ENCODE measurements at regions not wholly inside any gene's neighbourhood (a gene's known extent, or its start where the extent isn't known, plus 50 kb on each side); places are given as distances from the start of the nearest gene placed in this dataset.

GRCh38 chr12:127245437-127245836, 1021.5 kb upstream of the TMEM132C start:
- H3K36me3 ChIP-seq, result no peaks in the 10 kb centered on the region
- H3K9me3 ChIP-seq, result no peaks in the 10 kb centered on the region
- no peaks in the 10 kb centered on the region for H3K27me3 ChIP-seq
- no peak for DNase-seq
- TF ChIP-seq, protein P1, sequence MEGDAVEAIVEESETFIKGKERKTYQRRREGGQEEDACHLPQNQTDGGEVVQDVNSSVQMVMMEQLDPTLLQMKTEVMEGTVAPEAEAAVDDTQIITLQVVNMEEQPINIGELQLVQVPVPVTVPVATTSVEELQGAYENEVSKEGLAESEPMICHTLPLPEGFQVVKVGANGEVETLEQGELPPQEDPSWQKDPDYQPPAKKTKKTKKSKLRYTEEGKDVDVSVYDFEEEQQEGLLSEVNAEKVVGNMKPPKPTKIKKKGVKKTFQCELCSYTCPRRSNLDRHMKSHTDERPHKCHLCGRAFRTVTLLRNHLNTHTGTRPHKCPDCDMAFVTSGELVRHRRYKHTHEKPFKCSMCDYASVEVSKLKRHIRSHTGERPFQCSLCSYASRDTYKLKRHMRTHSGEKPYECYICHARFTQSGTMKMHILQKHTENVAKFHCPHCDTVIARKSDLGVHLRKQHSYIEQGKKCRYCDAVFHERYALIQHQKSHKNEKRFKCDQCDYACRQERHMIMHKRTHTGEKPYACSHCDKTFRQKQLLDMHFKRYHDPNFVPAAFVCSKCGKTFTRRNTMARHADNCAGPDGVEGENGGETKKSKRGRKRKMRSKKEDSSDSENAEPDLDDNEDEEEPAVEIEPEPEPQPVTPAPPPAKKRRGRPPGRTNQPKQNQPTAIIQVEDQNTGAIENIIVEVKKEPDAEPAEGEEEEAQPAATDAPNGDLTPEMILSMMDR (IDR thresholded peaks at IDR 0.05), result no peak
- no peak for TF ChIP-seq POLR2A (IDR thresholded peaks at IDR 0.05)
- H3K27ac ChIP-seq, result no peak overlapping the region
- H3K4me3 ChIP-seq, result no peak overlapping the region
- H3K4me1 ChIP-seq, result no peaks in the 10 kb centered on the region

DNA sequence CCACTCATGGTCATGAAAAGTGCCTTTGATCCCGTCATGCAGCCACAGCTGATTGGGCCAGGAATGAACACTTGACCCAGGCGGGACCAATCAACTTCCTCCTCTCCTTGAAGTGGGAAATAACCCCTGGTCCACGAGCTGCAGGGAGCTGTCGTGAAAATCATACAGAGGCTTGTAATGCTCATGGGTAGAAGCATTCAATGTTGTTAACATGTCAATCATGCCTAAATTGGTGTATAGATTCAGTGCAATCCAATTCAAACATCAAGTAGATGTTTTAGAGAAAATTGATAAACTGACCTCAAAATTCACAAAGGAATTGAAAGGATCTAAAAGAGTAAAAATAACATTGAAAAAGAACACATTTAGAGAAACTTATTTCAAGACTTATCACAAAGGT, 1019.0 kb upstream of the TMEM132C start:
- DNase-seq, result no peak
- H3K9me3 ChIP-seq, result no peaks in the 10 kb centered on the region
- no peak overlapping the region for H3K27ac ChIP-seq
- no peak overlapping the region for H3K4me3 ChIP-seq
- H3K36me3 ChIP-seq, result no peaks in the 10 kb centered on the region
- H3K27me3 ChIP-seq, result no peaks in the 10 kb centered on the region
- TF ChIP-seq POLR2A (IDR thresholded peaks at IDR 0.05), result no peak
- TF ChIP-seq, protein P1 (IDR thresholded peaks at IDR 0.05), result no peak
- H3K4me1 ChIP-seq, result no peaks in the 10 kb centered on the region

DNA sequence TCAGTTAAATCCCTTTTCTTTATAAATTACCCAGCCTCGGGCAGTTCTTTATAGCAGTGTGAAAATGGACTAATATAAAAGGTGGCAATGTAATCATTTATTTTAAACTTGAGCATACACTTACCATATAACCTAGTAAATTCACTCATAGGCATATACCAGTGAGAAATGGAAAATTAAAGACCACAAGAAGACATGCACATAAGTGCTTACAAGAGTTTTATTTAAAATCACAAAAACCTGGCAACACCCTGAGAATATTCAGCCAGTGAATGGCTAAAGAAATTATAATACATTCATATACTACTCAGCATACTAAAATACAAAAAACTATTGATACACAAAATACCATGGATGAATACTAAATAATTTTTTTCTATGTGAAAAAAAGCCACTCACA, 1017.5 kb upstream of the TMEM132C start:
- H3K9me3 ChIP-seq, result no peaks in the 10 kb centered on the region
- TF ChIP-seq, protein P1 (IDR thresholded peaks at IDR 0.05), result no peak
- no peak for TF ChIP-seq POLR2A (IDR thresholded peaks at IDR 0.05)
- H3K27me3 ChIP-seq, result no peaks in the 10 kb centered on the region
- no peak overlapping the region for H3K4me3 ChIP-seq
- no peak overlapping the region for H3K27ac ChIP-seq
- no peaks in the 10 kb centered on the region for H3K36me3 ChIP-seq
- H3K4me1 ChIP-seq, result no peaks in the 10 kb centered on the region
- DNase-seq, result no peak

DNA sequence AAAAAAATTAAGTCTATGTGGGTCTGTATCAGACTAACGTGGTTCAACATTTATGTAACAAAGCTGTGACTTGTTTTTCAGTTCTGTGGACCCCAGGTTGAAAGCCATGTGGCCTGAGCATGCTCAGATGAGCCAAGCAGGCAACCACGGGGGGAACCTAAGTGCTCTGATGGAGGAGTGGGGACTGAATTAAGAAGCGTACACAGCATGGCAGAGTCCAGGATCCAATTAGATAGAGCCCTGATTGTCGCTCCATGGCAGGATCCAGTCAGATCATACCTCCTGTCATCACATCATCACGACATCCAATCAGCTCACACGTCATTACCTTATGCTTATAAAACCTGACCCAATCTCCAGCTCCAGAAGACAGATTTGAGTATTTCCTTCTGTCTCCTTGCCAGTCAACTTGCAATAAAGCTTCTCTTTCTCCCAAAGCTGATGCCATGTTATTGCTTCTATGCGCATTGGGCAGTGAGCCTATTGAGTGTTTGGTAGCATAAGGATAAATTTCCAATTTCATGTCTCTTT, 1013.1 kb upstream of the TMEM132C start:
- Histone ChIP-seq H3K36me3 (no peaks in the 10 kb centered on the region), H3K9me3 (no peaks in the 10 kb centered on the region), H3K4me3 (no peak overlapping the region), H3K27ac (no peak overlapping the region), H3K27me3 (no peaks in the 10 kb centered on the region), H3K4me1 (no peaks in the 10 kb centered on the region)
- no peak for TF ChIP-seq POLR2A (IDR thresholded peaks at IDR 0.05)
- TF ChIP-seq, protein P1 (IDR thresholded peaks at IDR 0.05), result no peak
- no peak for DNase-seq

GRCh38 chr12:127254420-127254955, 1012.5 kb upstream of the TMEM132C start:
- no peak for DNase-seq
- Histone ChIP-seq H3K27ac (no peak overlapping the region), H3K4me1 (no peaks in the 10 kb centered on the region), H3K27me3 (no peaks in the 10 kb centered on the region), H3K36me3 (no peaks in the 10 kb centered on the region), H3K4me3 (no peak overlapping the region), H3K9me3 (no peaks in the 10 kb centered on the region)
- no peak for TF ChIP-seq POLR2A (IDR thresholded peaks at IDR 0.05)
- TF ChIP-seq, protein P1 (IDR thresholded peaks at IDR 0.05), result no peak
